Parathyroid adenoma (tissue), 2 donors: ENCODE measurements at regions not wholly inside any gene's neighbourhood (a gene's known extent, or its start where the extent isn't known, plus 50 kb on each side); places are given as distances from the start of the nearest gene placed in this dataset.

Source experiments
- H2AFZ ChIP-seq: fragments of 300-600 bp; sonication (generic); one replicate; pipeline ENCODE4 v1.7.0; 2017; ENCODE audit warnings: antibody characterized with exemption, mild to moderate bottlenecking
- H3K27ac ChIP-seq: fragments of 300-600 bp; sonication (generic); one replicate; pipeline ENCODE4 v1.7.0; 2017
- H3K27me3 ChIP-seq: fragments of 300-600 bp; sonication (generic); one replicate; pipeline ENCODE4 v1.7.0; 2017; ENCODE audit warnings: low read length; ENCODE audit not compliant: control insufficient read depth, insufficient read depth
- H3K36me3 ChIP-seq: fragments of 300-600 bp; sonication (generic); one replicate; pipeline ENCODE4 v1.7.0; 2017; ENCODE audit warnings: low read length; ENCODE audit not compliant: control insufficient read depth, insufficient read depth
- H3K4me1 ChIP-seq: fragments of 300-600 bp; sonication (generic); one replicate; pipeline ENCODE4 v1.7.0; 2017; ENCODE audit warnings: control low read depth
- H3K4me2 ChIP-seq: fragments of 300-600 bp; sonication (generic); one replicate; pipeline ENCODE4 v1.7.0; 2017; ENCODE audit warnings: low read length
- H3K4me3 ChIP-seq: fragments of 300-600 bp; sonication (generic); one replicate; pipeline ENCODE4 v1.7.0; 2017; ENCODE audit warnings: low read depth, low read length
- H3K79me2 ChIP-seq: fragments of 300-600 bp; sonication (generic); one replicate; pipeline ENCODE4 v1.7.0; 2017; ENCODE audit warnings: control low read depth
- H3K9ac ChIP-seq: fragments of 300-600 bp; sonication (generic); one replicate; pipeline ENCODE4 v1.7.0; 2017; ENCODE audit warnings: mild to moderate bottlenecking
- H3K9me3 ChIP-seq: fragments of 300-600 bp; sonication (generic); one replicate; pipeline ENCODE4 v1.7.0; 2017; ENCODE audit warnings: low read length; ENCODE audit not compliant: control insufficient read depth
- TF ChIP-seq, protein P1 (sequence below): fragments of 300-600 bp; sonication (generic); IDR thresholded peaks from one replicate; pipeline ENCODE4 v1.7.0; 2017; ENCODE audit warnings: antibody characterized with exemption, mild to moderate bottlenecking
- donor health status: primary hyperparathyroidism.

DNA sequence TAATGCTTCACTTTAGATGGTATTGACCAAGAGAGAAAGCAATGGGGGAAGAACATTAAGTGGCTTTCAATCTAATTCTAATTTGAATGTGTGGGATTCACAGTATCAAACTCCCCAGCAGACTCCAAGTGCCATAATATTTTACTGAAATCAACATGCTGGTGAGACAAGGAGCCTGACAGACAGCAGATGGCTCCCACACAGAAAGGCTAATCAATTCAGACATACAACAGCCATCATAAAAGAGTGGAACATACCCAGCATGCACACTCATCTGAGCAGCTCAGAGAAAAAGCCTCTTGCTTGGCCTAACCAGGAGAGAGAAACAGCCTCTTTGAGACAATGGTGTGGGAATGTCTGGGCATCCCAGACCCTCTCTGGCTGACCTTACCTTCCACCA is 186.5 kb upstream of the SKOR2 start:
- H3K4me2 ChIP-seq, result no peak overlapping the region
- H3K4me3 ChIP-seq, result no peak overlapping the region
- no peak overlapping the region for H2AFZ ChIP-seq
- no peaks in the 10 kb centered on the region for H3K9me3 ChIP-seq
- H3K4me1 ChIP-seq, result no peaks in the 10 kb centered on the region
- H3K9ac ChIP-seq, result no peak overlapping the region
- H3K27me3 ChIP-seq, result no peaks in the 10 kb centered on the region
- H3K27ac ChIP-seq, result no peak overlapping the region
- TF ChIP-seq, protein P1, sequence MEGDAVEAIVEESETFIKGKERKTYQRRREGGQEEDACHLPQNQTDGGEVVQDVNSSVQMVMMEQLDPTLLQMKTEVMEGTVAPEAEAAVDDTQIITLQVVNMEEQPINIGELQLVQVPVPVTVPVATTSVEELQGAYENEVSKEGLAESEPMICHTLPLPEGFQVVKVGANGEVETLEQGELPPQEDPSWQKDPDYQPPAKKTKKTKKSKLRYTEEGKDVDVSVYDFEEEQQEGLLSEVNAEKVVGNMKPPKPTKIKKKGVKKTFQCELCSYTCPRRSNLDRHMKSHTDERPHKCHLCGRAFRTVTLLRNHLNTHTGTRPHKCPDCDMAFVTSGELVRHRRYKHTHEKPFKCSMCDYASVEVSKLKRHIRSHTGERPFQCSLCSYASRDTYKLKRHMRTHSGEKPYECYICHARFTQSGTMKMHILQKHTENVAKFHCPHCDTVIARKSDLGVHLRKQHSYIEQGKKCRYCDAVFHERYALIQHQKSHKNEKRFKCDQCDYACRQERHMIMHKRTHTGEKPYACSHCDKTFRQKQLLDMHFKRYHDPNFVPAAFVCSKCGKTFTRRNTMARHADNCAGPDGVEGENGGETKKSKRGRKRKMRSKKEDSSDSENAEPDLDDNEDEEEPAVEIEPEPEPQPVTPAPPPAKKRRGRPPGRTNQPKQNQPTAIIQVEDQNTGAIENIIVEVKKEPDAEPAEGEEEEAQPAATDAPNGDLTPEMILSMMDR, result no peak
- H3K79me2 ChIP-seq, result no peaks in the 10 kb centered on the region
- H3K36me3 ChIP-seq, result no peaks in the 10 kb centered on the region

- Histone ChIP-seq H3K4me2 (no peak overlapping the region), H3K79me2 (no peaks in the 10 kb centered on the region), H3K4me1 (no peaks in the 10 kb centered on the region), H3K9me3 (no peaks in the 10 kb centered on the region), H3K4me3 (no peak overlapping the region), H3K27me3 (no peaks in the 10 kb centered on the region), H2AFZ (no peak overlapping the region), H3K9ac (no peak overlapping the region), H3K27ac (no peak overlapping the region), H3K36me3 (no peaks in the 10 kb centered on the region)
- TF ChIP-seq, protein P1, result no peak
These were observed 185.4 kb upstream of the SKOR2 start for GRCh38 chr18:47436871-47437270.

DNA sequence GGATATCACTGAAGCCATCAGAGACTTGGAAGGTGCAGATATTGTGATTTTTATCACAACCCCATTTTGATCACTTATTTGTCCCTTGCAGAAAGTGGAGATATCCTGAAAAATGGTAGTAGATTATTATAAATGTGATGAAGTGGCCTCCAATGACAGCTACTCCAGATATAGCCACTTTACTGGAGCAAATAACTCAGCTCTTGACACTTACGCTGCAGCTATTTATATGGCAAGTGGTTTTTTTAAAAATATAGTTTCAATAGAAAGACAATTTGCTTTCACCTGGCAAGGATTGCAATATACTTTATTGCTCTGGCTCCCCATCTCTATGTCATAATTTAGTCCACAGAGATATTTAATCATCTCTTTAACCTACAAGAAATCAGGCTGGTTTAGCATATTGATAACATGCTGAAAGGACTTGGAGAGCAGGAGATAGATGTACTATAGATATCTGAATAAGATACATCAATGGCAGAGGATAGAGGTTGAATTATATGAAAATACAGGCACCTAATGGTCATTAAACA is 182.8 kb upstream of the SKOR2 start:
- no peaks in the 10 kb centered on the region for H3K36me3 ChIP-seq
- no peak overlapping the region for H2AFZ ChIP-seq
- TF ChIP-seq, protein P1, result no peak
- H3K9ac ChIP-seq, result no peak overlapping the region
- H3K27me3 ChIP-seq, result no peaks in the 10 kb centered on the region
- H3K79me2 ChIP-seq, result no peaks in the 10 kb centered on the region
- H3K4me1 ChIP-seq, result no peaks in the 10 kb centered on the region
- H3K4me3 ChIP-seq, result no peak overlapping the region
- H3K4me2 ChIP-seq, result no peak overlapping the region
- no peaks in the 10 kb centered on the region for H3K9me3 ChIP-seq
- H3K27ac ChIP-seq, result no peak overlapping the region

DNA sequence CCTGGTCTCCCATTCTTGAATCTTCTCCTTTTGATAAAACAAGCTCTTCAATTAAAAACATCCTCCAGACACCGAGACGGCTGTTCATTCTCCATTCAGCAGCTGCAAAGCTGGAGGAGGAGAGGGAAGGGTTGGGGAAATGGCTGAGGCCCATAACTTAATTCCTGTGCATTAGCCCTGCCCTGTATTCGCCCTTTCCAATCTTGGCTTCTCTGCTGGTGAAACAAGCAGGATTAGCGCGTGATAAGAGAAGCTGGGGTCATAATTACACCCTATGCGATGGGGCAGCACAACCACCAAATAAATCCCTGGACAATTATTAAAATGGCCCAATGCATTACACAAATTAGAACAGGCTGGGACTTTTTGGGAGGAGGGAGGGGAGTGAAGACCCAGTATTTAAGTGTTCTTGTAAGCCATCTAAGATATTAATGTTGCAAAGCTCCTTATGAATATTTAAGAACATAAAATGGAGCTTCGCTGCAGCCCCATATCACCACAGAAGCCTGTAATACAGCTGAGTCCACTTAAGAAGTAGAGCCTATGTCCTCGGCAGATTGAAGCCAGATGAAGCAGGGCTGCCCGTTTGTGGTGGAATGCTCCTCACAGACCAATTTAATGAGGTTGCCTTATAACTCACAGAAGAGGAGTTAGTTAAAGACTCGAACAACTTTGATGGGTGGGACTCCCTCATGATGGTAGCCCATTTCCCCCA is 176.6 kb upstream of the SKOR2 start:
- Histone ChIP-seq H3K4me3 (no peak overlapping the region), H3K36me3 (no peaks in the 10 kb centered on the region), H3K27ac (no peak overlapping the region), H3K9me3 (no peaks in the 10 kb centered on the region), H3K9ac (no peak overlapping the region), H3K79me2 (no peaks in the 10 kb centered on the region), H3K4me2 (no peak overlapping the region), H3K27me3 (no peaks in the 10 kb centered on the region), H3K4me1 (no peaks in the 10 kb centered on the region), H2AFZ (no peak overlapping the region)
- TF ChIP-seq, protein P1, result no peak

GRCh38 chr18:47427072-47427471 is 175.6 kb upstream of the SKOR2 start:
- no peaks in the 10 kb centered on the region for H3K79me2 ChIP-seq
- H3K36me3 ChIP-seq, result no peaks in the 10 kb centered on the region
- no peaks in the 10 kb centered on the region for H3K9me3 ChIP-seq
- H3K27me3 ChIP-seq, result no peaks in the 10 kb centered on the region
- TF ChIP-seq, protein P1, result no peak
- no peak overlapping the region for H3K4me3 ChIP-seq
- H3K27ac ChIP-seq, result no peak overlapping the region
- no peak overlapping the region for H3K9ac ChIP-seq
- no peak overlapping the region for H2AFZ ChIP-seq
- no peak overlapping the region for H3K4me2 ChIP-seq
- no peaks in the 10 kb centered on the region for H3K4me1 ChIP-seq
